ENCODE measurements at regions not wholly inside any gene's neighbourhood (a gene's known extent, or its start where the extent isn't known, plus 50 kb on each side); places are given as distances from the start of the nearest gene placed in this dataset.

DNA sequence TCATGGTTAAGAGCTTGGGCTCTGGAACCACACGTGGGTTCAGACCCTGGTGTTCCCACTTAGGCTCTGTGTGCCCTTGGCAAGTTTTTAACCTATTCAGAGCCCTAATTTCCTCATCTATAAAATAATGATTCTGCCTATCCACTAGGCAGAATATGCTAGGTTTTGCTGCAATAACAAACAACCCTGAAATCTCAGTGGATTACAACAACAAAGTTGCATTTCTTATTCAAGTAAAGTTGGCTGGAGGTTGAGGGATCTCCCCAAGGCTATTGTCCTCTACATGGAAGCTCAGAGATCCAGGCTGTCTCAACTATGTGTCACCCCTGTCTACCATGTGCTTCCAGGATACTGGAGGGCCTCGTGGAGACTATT lies 275.4 kb upstream of the SIX2 start:
- TF ChIP-seq SNAI2 (CRISPR knock-in tag; IDR thresholded peaks at IDR 0.05), result no peak
- TF ChIP-seq, protein P1, sequence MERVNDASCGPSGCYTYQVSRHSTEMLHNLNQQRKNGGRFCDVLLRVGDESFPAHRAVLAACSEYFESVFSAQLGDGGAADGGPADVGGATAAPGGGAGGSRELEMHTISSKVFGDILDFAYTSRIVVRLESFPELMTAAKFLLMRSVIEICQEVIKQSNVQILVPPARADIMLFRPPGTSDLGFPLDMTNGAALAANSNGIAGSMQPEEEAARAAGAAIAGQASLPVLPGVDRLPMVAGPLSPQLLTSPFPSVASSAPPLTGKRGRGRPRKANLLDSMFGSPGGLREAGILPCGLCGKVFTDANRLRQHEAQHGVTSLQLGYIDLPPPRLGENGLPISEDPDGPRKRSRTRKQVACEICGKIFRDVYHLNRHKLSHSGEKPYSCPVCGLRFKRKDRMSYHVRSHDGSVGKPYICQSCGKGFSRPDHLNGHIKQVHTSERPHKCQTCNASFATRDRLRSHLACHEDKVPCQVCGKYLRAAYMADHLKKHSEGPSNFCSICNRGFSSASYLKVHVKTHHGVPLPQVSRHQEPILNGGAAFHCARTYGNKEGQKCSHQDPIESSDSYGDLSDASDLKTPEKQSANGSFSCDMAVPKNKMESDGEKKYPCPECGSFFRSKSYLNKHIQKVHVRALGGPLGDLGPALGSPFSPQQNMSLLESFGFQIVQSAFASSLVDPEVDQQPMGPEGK (CRISPR knock-in tag; IDR thresholded peaks at IDR 0.05; ENCODE audit: borderline replicate concordance), result no peak
- no peak for TF ChIP-seq ZNF8 (CRISPR knock-in tag; IDR thresholded peaks at IDR 0.05)
- no peak for TF ChIP-seq RARB (CRISPR knock-in tag; IDR thresholded peaks at IDR 0.05)
- no peak for TF ChIP-seq CREB5 (CRISPR knock-in tag; IDR thresholded peaks at IDR 0.05; ENCODE audit: low read depth)
- TF ChIP-seq ARNTL (CRISPR knock-in tag; IDR thresholded peaks at IDR 0.05; ENCODE audit: borderline replicate concordance, low read depth), result no peak
- TF ChIP-seq, protein P2, sequence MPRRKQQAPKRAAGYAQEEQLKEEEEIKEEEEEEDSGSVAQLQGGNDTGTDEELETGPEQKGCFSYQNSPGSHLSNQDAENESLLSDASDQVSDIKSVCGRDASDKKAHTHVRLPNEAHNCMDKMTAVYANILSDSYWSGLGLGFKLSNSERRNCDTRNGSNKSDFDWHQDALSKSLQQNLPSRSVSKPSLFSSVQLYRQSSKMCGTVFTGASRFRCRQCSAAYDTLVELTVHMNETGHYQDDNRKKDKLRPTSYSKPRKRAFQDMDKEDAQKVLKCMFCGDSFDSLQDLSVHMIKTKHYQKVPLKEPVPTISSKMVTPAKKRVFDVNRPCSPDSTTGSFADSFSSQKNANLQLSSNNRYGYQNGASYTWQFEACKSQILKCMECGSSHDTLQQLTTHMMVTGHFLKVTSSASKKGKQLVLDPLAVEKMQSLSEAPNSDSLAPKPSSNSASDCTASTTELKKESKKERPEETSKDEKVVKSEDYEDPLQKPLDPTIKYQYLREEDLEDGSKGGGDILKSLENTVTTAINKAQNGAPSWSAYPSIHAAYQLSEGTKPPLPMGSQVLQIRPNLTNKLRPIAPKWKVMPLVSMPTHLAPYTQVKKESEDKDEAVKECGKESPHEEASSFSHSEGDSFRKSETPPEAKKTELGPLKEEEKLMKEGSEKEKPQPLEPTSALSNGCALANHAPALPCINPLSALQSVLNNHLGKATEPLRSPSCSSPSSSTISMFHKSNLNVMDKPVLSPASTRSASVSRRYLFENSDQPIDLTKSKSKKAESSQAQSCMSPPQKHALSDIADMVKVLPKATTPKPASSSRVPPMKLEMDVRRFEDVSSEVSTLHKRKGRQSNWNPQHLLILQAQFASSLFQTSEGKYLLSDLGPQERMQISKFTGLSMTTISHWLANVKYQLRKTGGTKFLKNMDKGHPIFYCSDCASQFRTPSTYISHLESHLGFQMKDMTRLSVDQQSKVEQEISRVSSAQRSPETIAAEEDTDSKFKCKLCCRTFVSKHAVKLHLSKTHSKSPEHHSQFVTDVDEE (CRISPR knock-in tag; IDR thresholded peaks at IDR 0.05), result no peak
- TF ChIP-seq OSR1 (CRISPR knock-in tag; IDR thresholded peaks at IDR 0.05), result no peak
- TF ChIP-seq CSRNP3 (CRISPR knock-in tag; IDR thresholded peaks at IDR 0.05), result no peak
- no peak for TF ChIP-seq ESRRG (CRISPR knock-in tag; IDR thresholded peaks at IDR 0.05)
- TF ChIP-seq GLIS3 (CRISPR knock-in tag; IDR thresholded peaks at IDR 0.05), result no peak
- TF ChIP-seq TCF4 (CRISPR knock-in tag; IDR thresholded peaks at IDR 0.05; ENCODE audit: borderline replicate concordance), result no peak
- no peak for TF ChIP-seq ZC3H10 (CRISPR knock-in tag; IDR thresholded peaks at IDR 0.05)
- TF ChIP-seq ZNF565 (CRISPR knock-in tag; conservative IDR thresholded peaks at IDR 0.05; ENCODE audit: low read depth), result no peak
- TF ChIP-seq ZFP30 (CRISPR knock-in tag; IDR thresholded peaks at IDR 0.05), result no peak
- TF ChIP-seq, protein P3, sequence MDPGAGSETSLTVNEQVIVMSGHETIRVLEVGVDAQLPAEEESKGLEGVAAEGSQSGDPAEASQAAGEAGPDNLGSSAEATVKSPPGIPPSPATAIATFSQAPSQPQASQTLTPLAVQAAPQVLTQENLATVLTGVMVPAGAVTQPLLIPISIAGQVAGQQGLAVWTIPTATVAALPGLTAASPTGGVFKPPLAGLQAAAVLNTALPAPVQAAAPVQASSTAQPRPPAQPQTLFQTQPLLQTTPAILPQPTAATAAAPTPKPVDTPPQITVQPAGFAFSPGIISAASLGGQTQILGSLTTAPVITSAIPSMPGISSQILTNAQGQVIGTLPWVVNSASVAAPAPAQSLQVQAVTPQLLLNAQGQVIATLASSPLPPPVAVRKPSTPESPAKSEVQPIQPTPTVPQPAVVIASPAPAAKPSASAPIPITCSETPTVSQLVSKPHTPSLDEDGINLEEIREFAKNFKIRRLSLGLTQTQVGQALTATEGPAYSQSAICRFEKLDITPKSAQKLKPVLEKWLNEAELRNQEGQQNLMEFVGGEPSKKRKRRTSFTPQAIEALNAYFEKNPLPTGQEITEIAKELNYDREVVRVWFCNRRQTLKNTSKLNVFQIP (CRISPR knock-in tag; IDR thresholded peaks at IDR 0.05; ENCODE audit: borderline replicate concordance, low read depth), result no peak
- no peak for TF ChIP-seq ZFP3 (CRISPR knock-in tag; IDR thresholded peaks at IDR 0.05)
- TF ChIP-seq PPARA (CRISPR knock-in tag; IDR thresholded peaks at IDR 0.05; ENCODE audit: borderline replicate concordance), result no peak
- ATAC-seq, result no peak

GRCh38 chr2:45283764-45284620 lies 274.7 kb upstream of the SIX2 start:
- no peak for TF ChIP-seq ZFP30 (CRISPR knock-in tag; IDR thresholded peaks at IDR 0.05)
- TF ChIP-seq ZFP3 (CRISPR knock-in tag; IDR thresholded peaks at IDR 0.05), result peak; percentile 59
- peak; percentile 87 for ATAC-seq

DNA sequence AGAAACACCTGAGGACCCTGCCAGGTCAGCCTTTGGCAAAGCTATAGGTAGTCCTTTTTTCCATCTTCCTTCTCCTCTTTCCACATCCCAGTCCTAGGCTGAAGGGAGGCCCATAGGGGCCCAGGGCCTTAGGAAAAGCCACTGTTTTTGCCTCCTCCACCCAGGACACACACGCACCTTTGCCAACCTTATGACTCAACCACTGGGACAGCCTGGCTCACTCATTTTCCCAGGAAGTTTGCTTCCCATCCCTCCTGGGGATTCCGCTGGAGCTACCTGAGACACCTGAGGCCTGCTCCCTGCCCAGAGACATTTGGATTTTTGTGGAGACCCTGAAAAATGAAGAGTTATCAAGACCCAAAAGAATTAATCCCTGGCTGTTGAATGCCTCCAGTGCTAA lies 273.4 kb upstream of the SIX2 start:
- TF ChIP-seq ZFP3 (CRISPR knock-in tag; IDR thresholded peaks at IDR 0.05) (no peak), BACH2 (CRISPR knock-in tag; IDR thresholded peaks at IDR 0.05; ENCODE audit: borderline replicate concordance) (no peak), CREB5 (CRISPR knock-in tag; IDR thresholded peaks at IDR 0.05; ENCODE audit: low read depth) (no peak), TOX (CRISPR knock-in tag; IDR thresholded peaks at IDR 0.05; ENCODE audit: borderline replicate concordance) (no peak), ZNF70 (CRISPR knock-in tag; IDR thresholded peaks at IDR 0.05) (no peak), ZFP30 (CRISPR knock-in tag; IDR thresholded peaks at IDR 0.05) (no peak), RARB (CRISPR knock-in tag; IDR thresholded peaks at IDR 0.05) (no peak)
- TF ChIP-seq, protein P2 (CRISPR knock-in tag; IDR thresholded peaks at IDR 0.05), result no peak
- ATAC-seq, result no peak
